Ascending aorta (tissue), 2 donors: ENCODE measurements at regions not wholly inside any gene's neighbourhood (a gene's known extent, or its start where the extent isn't known, plus 50 kb on each side); places are given as distances from the start of the nearest gene placed in this dataset.

ENCODE experiments used
- DNase-seq, 2 donors: peaks; one replicate each; pipeline ENCODE4 v3.0.0-alpha.2; 2019; ENCODE audit warnings: low spot score in 2 of 2
- H3K27ac ChIP-seq, 2 donors: fragments of 200-600 bp; sonication (generic); one replicate each; pipeline ENCODE4 v1.5.1; 2016 to 2017; ENCODE audit warnings: mild to moderate bottlenecking in 1 of 2
- H3K27me3 ChIP-seq: fragments of 200-600 bp; sonication (generic); one replicate; pipeline ENCODE4 v1.5.1; 2017
- H3K36me3 ChIP-seq, 2 donors: fragments of 200-600 bp; sonication (generic); one replicate each; pipeline ENCODE4 v1.5.1; 2016
- H3K4me1 ChIP-seq, 2 donors: fragments of 200-600 bp; sonication (generic); one replicate each; pipeline ENCODE4 v1.5.1; 2016 to 2017; ENCODE audit warnings: mild to moderate bottlenecking in 1 of 2
- H3K4me3 ChIP-seq, 2 donors: fragments of 200-600 bp; sonication (generic); one replicate each; pipeline ENCODE4 v1.5.1; 2016 to 2017; ENCODE audit warnings: mild to moderate bottlenecking in 1 of 2
- H3K9me3 ChIP-seq, 2 donors: fragments of 200-600 bp; sonication (generic); one replicate each; pipeline ENCODE4 v1.5.1; 2016
- CTCF ChIP-seq, 3 experiments: fragments of 200-600 bp in 2 of 3; fragments of 450-650 bp in 1 of 3; sonication (generic) in 2 of 3; IDR thresholded peaks; one replicate each; pipeline ENCODE4 v1.5.1; 2016 to 2019; ENCODE audit warnings: antibody characterized with exemption in 3 of 3, mild to moderate bottlenecking in 1 of 3, moderate library complexity in 1 of 3
- intact Hi-C: fragments of 100-400 bp; cut with DNase I; formaldehyde crosslinking; loops from one replicate; pipeline ENCODE4 v1.15.1; 2023

DNA sequence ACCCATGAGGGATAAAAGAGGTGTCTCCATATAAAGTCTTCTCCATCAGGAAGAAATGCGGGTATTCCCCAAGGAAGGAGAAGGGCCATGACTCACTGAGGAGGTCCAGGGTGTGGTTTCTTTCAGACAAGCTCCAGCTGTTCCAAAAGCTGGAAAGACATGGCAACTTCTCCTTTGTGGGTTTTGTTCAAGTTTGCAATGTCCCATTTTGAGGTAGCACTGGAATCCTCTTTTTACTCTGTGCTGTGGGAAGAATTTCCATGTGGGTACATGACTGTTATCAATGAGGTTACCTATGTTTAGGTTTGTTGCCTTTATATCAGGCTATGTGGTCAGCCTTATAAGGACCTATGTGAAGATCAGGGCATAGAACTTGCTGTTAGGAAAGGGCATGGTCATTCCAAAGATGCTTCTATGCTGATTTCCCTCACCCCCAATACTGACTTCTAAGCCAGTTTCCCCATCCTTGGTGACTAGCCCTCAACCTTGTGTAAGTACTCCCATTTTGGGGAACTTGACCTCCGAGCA lies 697.5 kb downstream of the INHBA start:
- DNase-seq, result no peak
- intact Hi-C loops, result no loop called here
- no peak for TF ChIP-seq CTCF (IDR thresholded peaks at IDR 0.05)
- H3K4me1 ChIP-seq, result no peaks in the 10 kb centered on the region
- H3K9me3 ChIP-seq, result no peaks in the 10 kb centered on the region
- no peak overlapping the region for H3K4me3 ChIP-seq
- no peaks in the 10 kb centered on the region for H3K27me3 ChIP-seq
- no peaks in the 10 kb centered on the region for H3K36me3 ChIP-seq
- H3K27ac ChIP-seq, result no peak overlapping the region

DNA sequence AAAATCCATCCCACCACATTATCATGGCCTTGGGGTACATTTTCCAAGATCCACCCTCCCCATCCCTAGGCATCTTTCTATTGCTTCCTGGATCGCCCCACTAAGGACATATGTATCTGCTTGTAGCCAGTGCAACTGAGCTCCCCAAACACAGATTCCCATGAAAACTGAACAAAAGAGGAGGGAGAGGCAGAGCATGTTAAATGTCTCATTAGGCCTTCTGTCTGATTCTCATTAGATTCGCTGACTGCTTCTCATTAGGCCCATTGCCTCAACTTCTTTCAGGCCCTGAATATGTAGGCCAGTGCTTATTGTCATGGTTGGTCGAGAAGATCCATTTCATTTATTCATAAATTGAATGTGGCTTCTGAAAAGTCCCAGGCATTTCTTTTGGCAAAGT lies 698.9 kb downstream of the INHBA start:
- no peak overlapping the region for H3K27ac ChIP-seq
- no peaks in the 10 kb centered on the region for H3K4me1 ChIP-seq
- no peaks in the 10 kb centered on the region for H3K27me3 ChIP-seq
- H3K4me3 ChIP-seq, result no peak overlapping the region
- no peak for TF ChIP-seq CTCF (IDR thresholded peaks at IDR 0.05)
- no peaks in the 10 kb centered on the region for H3K9me3 ChIP-seq
- intact Hi-C loops, result no loop called here
- H3K36me3 ChIP-seq, result no peaks in the 10 kb centered on the region
- no peak for DNase-seq

- Histone ChIP-seq H3K36me3 (no peaks in the 10 kb centered on the region), H3K4me3 (no peak overlapping the region), H3K9me3 (no peaks in the 10 kb centered on the region), H3K4me1 (no peaks in the 10 kb centered on the region), H3K27ac (no peak overlapping the region), H3K27me3 (no peaks in the 10 kb centered on the region)
- DNase-seq, result no peak
- no peak for TF ChIP-seq CTCF (IDR thresholded peaks at IDR 0.05)
- intact Hi-C loops, result no loop called here
Measured at GRCh38 chr7:41003611-41003940, 699.3 kb downstream of the INHBA start.

DNA sequence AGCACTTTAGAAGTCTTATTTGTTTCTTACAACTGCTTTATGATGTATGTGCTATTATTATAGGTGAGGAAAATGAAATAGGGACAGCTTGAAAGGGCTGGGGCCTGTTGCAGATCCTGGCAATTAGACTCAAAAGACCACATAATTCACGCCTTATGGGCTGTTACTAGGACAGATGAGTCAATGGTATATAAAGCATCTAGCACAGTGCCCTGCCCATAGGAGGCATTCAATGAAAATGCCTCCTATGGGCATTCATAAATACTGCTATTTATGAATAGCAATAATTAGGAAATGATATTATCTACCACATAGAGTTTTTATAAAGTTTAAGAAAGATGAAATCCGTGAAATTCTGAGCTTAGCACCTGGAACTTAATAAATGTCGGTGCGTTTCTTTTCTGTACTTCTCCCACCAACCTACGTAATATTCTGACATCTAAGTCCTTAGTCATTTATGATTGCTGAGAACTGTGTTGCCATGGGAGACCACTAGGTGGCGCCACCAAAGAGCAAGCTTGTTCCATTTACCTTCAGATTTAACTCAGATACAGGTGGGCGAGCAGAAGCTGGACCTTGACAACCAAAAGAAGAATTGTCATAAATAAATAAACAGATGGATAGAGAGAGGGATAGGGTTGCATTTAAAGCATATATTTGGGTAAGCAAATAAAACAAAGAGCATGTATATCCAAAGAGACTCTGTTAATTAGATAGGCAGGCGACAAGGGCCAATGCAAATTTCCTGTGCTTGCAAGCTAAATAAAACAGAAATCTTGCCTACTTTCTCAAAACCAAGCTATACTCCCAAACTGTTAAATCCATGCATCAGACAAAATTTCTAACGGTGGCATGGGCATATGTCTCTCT lies 699.9 kb downstream of the INHBA start:
- no peak overlapping the region for H3K4me3 ChIP-seq
- intact Hi-C loops, result no loop called here
- H3K9me3 ChIP-seq, result no peaks in the 10 kb centered on the region
- H3K27me3 ChIP-seq, result no peaks in the 10 kb centered on the region
- H3K27ac ChIP-seq, result no peak overlapping the region
- no peaks in the 10 kb centered on the region for H3K36me3 ChIP-seq
- TF ChIP-seq CTCF (IDR thresholded peaks at IDR 0.05), result peak in 2 of 3 experiments; percentile 41 to 49
- no peaks in the 10 kb centered on the region for H3K4me1 ChIP-seq
- DNase-seq, result no peak

- H3K27ac ChIP-seq, result no peak overlapping the region
- H3K36me3 ChIP-seq, result no peaks in the 10 kb centered on the region
- peaks cover 3 to 10% of the 10 kb centered on the region in 2 donors for H3K4me1 ChIP-seq
- no peak overlapping the region for H3K4me3 ChIP-seq
- H3K9me3 ChIP-seq, result no peaks in the 10 kb centered on the region
- intact Hi-C loops, result no loop called here
- DNase-seq, result no peak
- no peak for TF ChIP-seq CTCF (IDR thresholded peaks at IDR 0.05)
- no peaks in the 10 kb centered on the region for H3K27me3 ChIP-seq
Measured at GRCh38 chr7:41000042-41000441, 702.8 kb downstream of the INHBA start.
